ENCODE measurements at regions not wholly inside any gene's neighbourhood (a gene's known extent, or its start where the extent isn't known, plus 50 kb on each side); places are given as distances from the start of the nearest gene placed in this dataset.
"Not testable (repeated sequence)": the region's sequence is repeated elsewhere in the genome, so short reads cannot be mapped to it uniquely, and the experiment has no call there.

DNA sequence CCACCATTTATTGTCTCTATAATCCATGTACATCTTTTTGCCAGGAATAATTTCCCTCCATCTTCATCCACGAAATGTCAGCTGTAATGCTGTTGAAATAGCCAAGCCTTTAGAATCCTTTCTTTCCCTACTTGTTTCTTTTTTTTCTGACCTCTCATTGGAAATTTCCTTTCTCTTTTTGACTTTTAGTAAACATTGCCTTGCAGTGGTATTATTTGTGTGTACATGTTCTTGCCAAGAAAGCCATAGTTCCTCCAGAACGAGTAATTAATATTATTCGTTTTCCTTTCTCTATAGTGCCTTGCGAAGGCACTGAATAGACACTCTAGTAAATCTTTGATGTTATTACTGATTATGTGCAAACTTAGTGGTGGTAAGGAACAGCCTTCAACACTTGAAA is 282.2 kb downstream of the GJA1 start:
- Histone ChIP-seq H3K4me3 (no peak overlapping the region), H3K27ac (no peak overlapping the region), H3K4me1 (no peaks in the 10 kb centered on the region), H3K27me3 (no peaks in the 10 kb centered on the region), H3K36me3 (no peaks in the 10 kb centered on the region), H3K9me3 (peaks cover 0 to 13% (median 2%) of the 10 kb centered on the region in 12 donors)
- WGBS, 4 donors = 84 to 89% (median 86%) methylated on average over 4 of the region's 4 CpGs
- TF ChIP-seq POLR2A (IDR thresholded peaks at IDR 0.05) = no peak
- TF ChIP-seq, protein P1, sequence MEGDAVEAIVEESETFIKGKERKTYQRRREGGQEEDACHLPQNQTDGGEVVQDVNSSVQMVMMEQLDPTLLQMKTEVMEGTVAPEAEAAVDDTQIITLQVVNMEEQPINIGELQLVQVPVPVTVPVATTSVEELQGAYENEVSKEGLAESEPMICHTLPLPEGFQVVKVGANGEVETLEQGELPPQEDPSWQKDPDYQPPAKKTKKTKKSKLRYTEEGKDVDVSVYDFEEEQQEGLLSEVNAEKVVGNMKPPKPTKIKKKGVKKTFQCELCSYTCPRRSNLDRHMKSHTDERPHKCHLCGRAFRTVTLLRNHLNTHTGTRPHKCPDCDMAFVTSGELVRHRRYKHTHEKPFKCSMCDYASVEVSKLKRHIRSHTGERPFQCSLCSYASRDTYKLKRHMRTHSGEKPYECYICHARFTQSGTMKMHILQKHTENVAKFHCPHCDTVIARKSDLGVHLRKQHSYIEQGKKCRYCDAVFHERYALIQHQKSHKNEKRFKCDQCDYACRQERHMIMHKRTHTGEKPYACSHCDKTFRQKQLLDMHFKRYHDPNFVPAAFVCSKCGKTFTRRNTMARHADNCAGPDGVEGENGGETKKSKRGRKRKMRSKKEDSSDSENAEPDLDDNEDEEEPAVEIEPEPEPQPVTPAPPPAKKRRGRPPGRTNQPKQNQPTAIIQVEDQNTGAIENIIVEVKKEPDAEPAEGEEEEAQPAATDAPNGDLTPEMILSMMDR (IDR thresholded peaks at IDR 0.05) = no peak
- intact Hi-C loops (cut with DNase I) = loop anchor here in 3 of 10 donors (5.0 to 10.0 kb wide), 3 partner anchors 47 to 127 kb away; no protein-coding TSS in a partner anchor
- no peak for DNase-seq
- no peak for ATAC-seq

- not testable (repeated sequence) for H3K27me3 ChIP-seq, H3K4me1 ChIP-seq, H3K36me3 ChIP-seq, DNase-seq, ATAC-seq, H3K27ac ChIP-seq, H3K4me3 ChIP-seq
- H3K9me3 ChIP-seq = peaks cover 0 to 13% (median 2%) of the 10 kb centered on the region in 12 donors
- intact Hi-C loops (cut with DNase I) = loop anchor here in 2 of 10 donors (5.0 kb wide), 1 partner anchor 69 kb away; no protein-coding TSS in a partner anchor
- WGBS, 4 donors = 79 to 100% (median 88%) methylated on average over 1 of the region's 1 CpG
Observed at GRCh38 chr6:121720867-121721266, 285.4 kb downstream of the GJA1 start.

DNA sequence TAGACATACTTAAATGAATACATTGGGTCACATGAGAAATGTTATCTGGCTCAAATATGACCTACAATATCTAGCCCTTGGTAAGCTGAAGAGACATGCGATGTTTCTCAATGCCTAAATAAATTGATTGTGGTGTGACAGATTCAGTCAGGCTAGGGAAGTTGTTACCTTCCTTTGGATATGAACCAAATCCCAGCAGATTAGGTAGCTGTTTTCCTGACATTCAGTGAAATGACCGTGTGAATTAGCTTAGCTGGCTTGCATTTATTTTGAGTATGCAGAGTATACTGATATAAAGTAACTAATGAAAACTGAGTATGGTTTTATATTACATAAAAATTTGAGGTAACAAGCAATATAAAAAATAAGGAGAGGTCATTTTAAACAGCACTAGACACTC is 288.2 kb downstream of the GJA1 start:
- DNase-seq = no peak
- Histone ChIP-seq H3K4me3 (no peak overlapping the region), H3K27me3 (no peaks in the 10 kb centered on the region), H3K9me3 (peaks cover 0 to 13% (median 0%) of the 10 kb centered on the region in 12 donors), H3K4me1 (peaks cover 0 to 15% (median 1%) of the 10 kb centered on the region in 12 donors), H3K36me3 (no peaks in the 10 kb centered on the region), H3K27ac (peak overlapping the region in 3 of 12 donors; percentile 23 to 47 (median 46))
- no peak for ATAC-seq
- TF ChIP-seq POLR2A (IDR thresholded peaks at IDR 0.05) = no peak
- TF ChIP-seq, protein P1 (IDR thresholded peaks at IDR 0.05) = no peak
- WGBS, 4 donors = 51 to 65% (median 57%) methylated on average over 2 of the region's 2 CpGs
- intact Hi-C loops (cut with DNase I) = loop anchor here in 2 of 10 donors (5.0 kb wide), 1 partner anchor 71 kb away; no protein-coding TSS in a partner anchor

GRCh38 chr6:121724576-121724975 is 289.1 kb downstream of the GJA1 start:
- 53 to 68% (median 66%) methylated on average over 2 of the region's 2 CpGs for WGBS, 4 donors
- DNase-seq = no peak
- H3K27me3 ChIP-seq = no peaks in the 10 kb centered on the region
- intact Hi-C loops (cut with DNase I) = loop anchor here in 2 of 10 donors (5.0 kb wide), 1 partner anchor 72 kb away; no protein-coding TSS in a partner anchor
- H3K27ac ChIP-seq = peak overlapping the region in 5 of 12 donors; percentile 23 to 47 (median 46)
- TF ChIP-seq, protein P1 (IDR thresholded peaks at IDR 0.05) = no peak
- no peak for TF ChIP-seq POLR2A (IDR thresholded peaks at IDR 0.05)
- H3K36me3 ChIP-seq = no peaks in the 10 kb centered on the region
- no peak for ATAC-seq
- H3K4me1 ChIP-seq = peaks cover 0 to 15% (median 1%) of the 10 kb centered on the region in 12 donors
- peaks cover 0 to 13% (median 0%) of the 10 kb centered on the region in 12 donors for H3K9me3 ChIP-seq
- H3K4me3 ChIP-seq = no peak overlapping the region

GRCh38 chr6:121726596-121726995 is 291.1 kb downstream of the GJA1 start:
- 45 to 63% (median 51%) methylated on average over 1 of the region's 1 CpG for WGBS, 4 donors
- no peaks in the 10 kb centered on the region for H3K27me3 ChIP-seq
- no peak overlapping the region for H3K4me3 ChIP-seq
- peaks cover 0 to 3% (median 0%) of the 10 kb centered on the region in 12 donors for H3K9me3 ChIP-seq
- intact Hi-C loops (cut with DNase I) = loop anchor here in 1 of 10 donors (5.0 kb wide), 1 partner anchor 41 kb away; no protein-coding TSS in a partner anchor
- peaks cover 0 to 15% (median 1%) of the 10 kb centered on the region in 12 donors for H3K4me1 ChIP-seq
- TF ChIP-seq, protein P1 (IDR thresholded peaks at IDR 0.05) = no peak
- no peak for TF ChIP-seq POLR2A (IDR thresholded peaks at IDR 0.05)
- DNase-seq (no peak), ATAC-seq (peak in 1 of 4 donors; percentile 61)
- H3K36me3 ChIP-seq = no peaks in the 10 kb centered on the region
- no peak overlapping the region for H3K27ac ChIP-seq

All from heart left ventricle (tissue), 16 donors.